ENCODE measurements at regions not wholly inside any gene's neighbourhood (a gene's known extent, or its start where the extent isn't known, plus 50 kb on each side); places are given as distances from the start of the nearest gene placed in this dataset.

- ChIA-PET POLR2A (no interaction called here), CTCF (interaction anchor here (0.8 to 1.8 kb wide), 6 partner anchors 27 to 99 kb away, joined by 3 to 6 read pairs (median 4); no protein-coding TSS in a partner anchor)
- 71% methylated on average over 5 of the region's 5 CpGs for WGBS (ENCODE audit: missing lambda C conversion rate)
- TF ChIP-seq REST (IDR thresholded peaks at IDR 0.05) = no peak
- TF ChIP-seq RFX5 (IDR thresholded peaks at IDR 0.05) = peak; percentile 76
- Histone ChIP-seq H3K4me2 (no peak overlapping the region), H3K4me1 (no peaks in the 10 kb centered on the region), H3K9me3 (no peaks in the 10 kb centered on the region), H3K4me3 (no peak overlapping the region), H3K27ac (no peak overlapping the region)
- no peak for FAIRE-seq
- no peak for ATAC-seq
- no peak for DNase-seq (ENCODE audit: low read depth in 1 of 2, low spot score in 1 of 2)
Measured at GRCh38 chr17:6941989-6942388, 53.9 kb upstream of the ALOX12 start.

GRCh38 chr17:6943406-6943805 is 52.4 kb upstream of the ALOX12 start:
- Histone ChIP-seq H3K4me3 (no peak overlapping the region), H3K27ac (no peak overlapping the region), H3K4me1 (no peaks in the 10 kb centered on the region), H3K4me2 (no peak overlapping the region), H3K9me3 (no peaks in the 10 kb centered on the region)
- TF ChIP-seq RAD21 (conservative IDR thresholded peaks at IDR 0.05 in 1 of 2, IDR thresholded peaks at IDR 0.05 in 1 of 2) = no peak
- no peak for TF ChIP-seq EHF (CRISPR knock-in tag; IDR thresholded peaks at IDR 0.05)
- ATAC-seq (no peak), DNase-seq (ENCODE audit: low read depth in 1 of 2, low spot score in 1 of 2) (no peak), FAIRE-seq (peak; percentile 93)
- ChIA-PET POLR2A (no interaction called here), CTCF (interaction anchor here (1.5 to 1.8 kb wide), 2 partner anchors 26 to 101 kb away, joined by 4 to 5 read pairs; no protein-coding TSS in a partner anchor)
- 61% methylated on average over 4 of the region's 4 CpGs for WGBS (ENCODE audit: missing lambda C conversion rate)

Measured in A549 (cell line).